SU-DHL-6 (cell line): ENCODE measurements at regions not wholly inside any gene's neighbourhood (a gene's known extent, or its start where the extent isn't known, plus 50 kb on each side); places are given as distances from the start of the nearest gene placed in this dataset.
"Not testable (repeated sequence)": the region's sequence is repeated elsewhere in the genome, so short reads cannot be mapped to it uniquely, and the experiment has no call there.

Source experiments
- H2AFZ ChIP-seq: fragments of 200-600 bp; sonication (generic); 2 replicates; pipeline ENCODE4 v1.6.1; 2014; ENCODE audit warnings: low read depth, mild to moderate bottlenecking, moderate library complexity, mixed read lengths, antibody characterized with exemption, low read length; ENCODE audit not compliant: severe bottlenecking
- H3F3A ChIP-seq: fragments of 200-600 bp; shearing (Covaris generic); 2 replicates; pipeline ENCODE4 v1.6.0; 2016; ENCODE audit warnings: antibody characterized with exemption, mild to moderate bottlenecking; ENCODE audit not compliant: insufficient read depth
- H3K27ac ChIP-seq: fragments of 200-600 bp; sonication (generic); 2 replicates; pipeline ENCODE4 v1.5.1; 2016; ENCODE audit warnings: low read depth, mild to moderate bottlenecking, low read length, moderate library complexity, mixed read lengths
- H3K27me3 ChIP-seq: fragments of 200-600 bp; sonication (generic), shearing (Covaris generic); 2 replicates; pipeline ENCODE4 v1.6.0; 2014; ENCODE audit warnings: mild to moderate bottlenecking, low read length
- H3K36me3 ChIP-seq: fragments of 200-600 bp; sonication (generic); 2 replicates; pipeline ENCODE4 v1.6.1; 2014; ENCODE audit warnings: mild to moderate bottlenecking, low read length, mixed read lengths
- H3K4me2 ChIP-seq: fragments of 300-600, 200-600 bp; shearing (Covaris generic), sonication (generic); 2 replicates; pipeline ENCODE4 v1.6.0; 2014; ENCODE audit warnings: low read length, low read depth, mild to moderate bottlenecking; ENCODE audit not compliant: poor library complexity, severe bottlenecking
- H3K4me3 ChIP-seq: fragments of 200-600 bp; sonication (generic); 2 replicates; pipeline ENCODE4 v1.5.1; 2014; ENCODE audit warnings: antibody characterized with exemption, low read length, mild to moderate bottlenecking, mixed read lengths; ENCODE audit not compliant: insufficient read depth, poor library complexity, severe bottlenecking
- H3K79me2 ChIP-seq: fragments of 200-600 bp; sonication (generic); 2 replicates; pipeline ENCODE4 v1.6.1; 2014; ENCODE audit warnings: mild to moderate bottlenecking, low read length, moderate library complexity; ENCODE audit not compliant: insufficient read depth
- H3K9ac ChIP-seq: fragments of 200-600 bp; sonication (generic); 2 replicates; pipeline ENCODE4 v1.7.0; 2014; ENCODE audit warnings: mild to moderate bottlenecking, low read length
- H3K9me2 ChIP-seq: fragments of 200-600 bp; sonication (generic); replicated peaks from 2 replicates; pipeline ENCODE4 v1.6.1; 2014; ENCODE audit warnings: low read length; ENCODE audit not compliant: insufficient read depth
- H3K9me3 ChIP-seq: fragments of 200-600 bp; sonication (generic); 2 replicates; pipeline ENCODE4 v1.6.1; 2014; ENCODE audit warnings: low read length, mixed read lengths; ENCODE audit not compliant: insufficient read depth
- H4K20me1 ChIP-seq: fragments of 200-600 bp; sonication (generic); 2 replicates; pipeline ENCODE4 v1.6.1; 2014; ENCODE audit warnings: low read depth, mild to moderate bottlenecking, antibody characterized with exemption, low read length, moderate library complexity, mixed read lengths
- EZH2phosphoT487 ChIP-seq: fragments of 200-600 bp; sonication (generic), shearing (Covaris generic); conservative IDR thresholded peaks from 2 replicates; pipeline ENCODE4 v1.6.1; 2018; ENCODE audit warnings: mild to moderate bottlenecking, antibody characterized with exemption, low read length, moderate library complexity, mixed read lengths
- TF ChIP-seq, protein P1 (sequence below): fragments of 200-600 bp; sonication (generic); IDR thresholded peaks from one replicate; pipeline ENCODE4 v1.5.1; 2017; ENCODE audit warnings: antibody characterized with exemption, mild to moderate bottlenecking, low read length, moderate library complexity; ENCODE audit not compliant: insufficient read depth, poor library complexity, severe bottlenecking

GRCh38 chr5:138636398-138636944 lies 61.3 kb upstream of the HSPA9 start:
- no peaks in the 10 kb centered on the region for H3K36me3 ChIP-seq
- H3K4me2 ChIP-seq: no peak overlapping the region
- H3K27ac ChIP-seq: no peak overlapping the region
- no peaks in the 10 kb centered on the region for H3K27me3 ChIP-seq
- TF ChIP-seq, protein P1, sequence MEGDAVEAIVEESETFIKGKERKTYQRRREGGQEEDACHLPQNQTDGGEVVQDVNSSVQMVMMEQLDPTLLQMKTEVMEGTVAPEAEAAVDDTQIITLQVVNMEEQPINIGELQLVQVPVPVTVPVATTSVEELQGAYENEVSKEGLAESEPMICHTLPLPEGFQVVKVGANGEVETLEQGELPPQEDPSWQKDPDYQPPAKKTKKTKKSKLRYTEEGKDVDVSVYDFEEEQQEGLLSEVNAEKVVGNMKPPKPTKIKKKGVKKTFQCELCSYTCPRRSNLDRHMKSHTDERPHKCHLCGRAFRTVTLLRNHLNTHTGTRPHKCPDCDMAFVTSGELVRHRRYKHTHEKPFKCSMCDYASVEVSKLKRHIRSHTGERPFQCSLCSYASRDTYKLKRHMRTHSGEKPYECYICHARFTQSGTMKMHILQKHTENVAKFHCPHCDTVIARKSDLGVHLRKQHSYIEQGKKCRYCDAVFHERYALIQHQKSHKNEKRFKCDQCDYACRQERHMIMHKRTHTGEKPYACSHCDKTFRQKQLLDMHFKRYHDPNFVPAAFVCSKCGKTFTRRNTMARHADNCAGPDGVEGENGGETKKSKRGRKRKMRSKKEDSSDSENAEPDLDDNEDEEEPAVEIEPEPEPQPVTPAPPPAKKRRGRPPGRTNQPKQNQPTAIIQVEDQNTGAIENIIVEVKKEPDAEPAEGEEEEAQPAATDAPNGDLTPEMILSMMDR: no peak
- TF ChIP-seq EZH2phosphoT487: no peak
- no peak overlapping the region for H3K9ac ChIP-seq
- no peaks in the 10 kb centered on the region for H4K20me1 ChIP-seq
- no peaks in the 10 kb centered on the region for H3K9me2 ChIP-seq
- H3K4me3 ChIP-seq: no peak overlapping the region
- H3K9me3 ChIP-seq: no peaks in the 10 kb centered on the region
- H3K79me2 ChIP-seq: no peaks in the 10 kb centered on the region
- no peaks in the 10 kb centered on the region for H3F3A ChIP-seq
- H2AFZ ChIP-seq: no peak overlapping the region

DNA sequence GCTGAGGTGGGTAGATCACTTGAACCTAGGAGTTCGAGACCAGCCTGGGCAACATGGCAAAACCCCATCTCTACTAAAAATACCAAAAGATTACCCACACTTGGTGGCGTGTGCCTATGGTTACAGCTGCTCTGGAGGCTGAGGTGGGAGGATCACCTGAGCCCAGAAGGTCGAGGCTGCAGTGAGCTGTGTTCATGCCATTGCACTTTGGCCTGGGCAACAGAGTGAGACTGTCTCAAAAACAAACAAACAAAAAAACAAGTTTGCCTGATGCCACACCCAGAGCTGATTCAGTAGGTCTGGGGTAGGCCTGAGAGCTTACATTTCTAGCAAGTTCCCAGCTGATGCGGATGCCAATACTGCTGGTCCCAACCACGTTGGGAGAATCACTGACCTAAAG lies 60.5 kb upstream of the HSPA9 start:
- TF ChIP-seq EZH2phosphoT487: no peak
- TF ChIP-seq, protein P1: no peak
- no peak overlapping the region for H3K9ac ChIP-seq
- H3K36me3 ChIP-seq: no peaks in the 10 kb centered on the region
- no peak overlapping the region for H2AFZ ChIP-seq
- H3K9me2 ChIP-seq: no peaks in the 10 kb centered on the region
- no peak overlapping the region for H3K27ac ChIP-seq
- no peaks in the 10 kb centered on the region for H3K9me3 ChIP-seq
- no peaks in the 10 kb centered on the region for H4K20me1 ChIP-seq
- H3K4me2 ChIP-seq: no peak overlapping the region
- H3K4me3 ChIP-seq: no peak overlapping the region
- no peaks in the 10 kb centered on the region for H3K79me2 ChIP-seq
- no peaks in the 10 kb centered on the region for H3F3A ChIP-seq
- H3K27me3 ChIP-seq: no peaks in the 10 kb centered on the region

DNA sequence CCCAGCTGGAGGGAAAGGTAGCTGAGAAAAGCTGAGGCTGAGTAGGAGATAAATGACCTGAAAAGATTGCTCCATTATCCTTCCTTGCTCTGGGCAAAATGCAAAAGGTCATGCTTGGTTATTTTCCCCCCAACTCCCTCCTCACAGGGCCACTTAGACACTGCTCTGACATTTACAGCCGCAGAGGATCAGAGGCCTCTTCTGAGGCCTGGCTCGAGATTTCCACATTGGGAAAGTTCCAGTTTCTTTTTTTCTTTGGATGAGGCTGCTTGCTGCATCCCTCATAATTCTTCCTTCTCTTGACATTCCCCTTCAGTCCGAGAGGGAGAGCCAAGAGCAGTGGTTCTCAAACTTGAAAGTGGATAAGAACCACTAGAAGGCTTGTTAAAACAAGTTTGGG lies 60.1 kb upstream of the HSPA9 start:
- Histone ChIP-seq H3K27me3 (no peaks in the 10 kb centered on the region), H3F3A (no peaks in the 10 kb centered on the region), H3K9me3 (no peaks in the 10 kb centered on the region), H3K27ac (no peak overlapping the region), H3K9ac (no peak overlapping the region), H3K9me2 (no peaks in the 10 kb centered on the region), H3K4me3 (no peak overlapping the region), H4K20me1 (no peaks in the 10 kb centered on the region), H3K79me2 (no peaks in the 10 kb centered on the region), H3K36me3 (no peaks in the 10 kb centered on the region), H2AFZ (no peak overlapping the region), H3K4me2 (no peak overlapping the region)
- no peak for TF ChIP-seq EZH2phosphoT487
- TF ChIP-seq, protein P1: no peak

DNA sequence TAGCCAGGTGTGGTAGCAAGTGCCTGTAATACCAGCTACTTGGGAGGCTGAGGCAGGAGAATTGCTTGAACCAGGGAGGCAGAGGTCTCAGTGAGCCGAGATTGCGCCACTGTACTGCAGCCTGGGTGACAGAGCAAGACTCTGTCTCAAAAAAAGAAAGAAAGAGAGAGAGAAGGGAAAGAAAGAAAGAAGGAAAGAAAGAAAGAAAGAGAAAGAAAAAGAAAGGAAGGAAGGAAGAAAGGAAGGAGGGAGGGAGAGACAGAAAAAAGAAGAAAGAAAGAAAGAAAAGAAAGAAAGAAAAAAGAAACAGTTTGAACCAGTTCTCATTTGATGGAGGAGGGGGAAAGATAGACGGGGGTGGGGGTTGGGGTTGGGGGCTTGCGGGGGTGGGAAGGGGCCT lies 59.6 kb upstream of the HSPA9 start:
- H2AFZ ChIP-seq, H3K4me3 ChIP-seq, H4K20me1 ChIP-seq, H3K9me3 ChIP-seq, H3K27ac ChIP-seq, H3K79me2 ChIP-seq, H3K9ac ChIP-seq, H3K27me3 ChIP-seq, H3K4me2 ChIP-seq, H3K9me2 ChIP-seq, H3F3A ChIP-seq, H3K36me3 ChIP-seq: not testable (repeated sequence)
